HCT116 (cell line): ENCODE measurements at regions not wholly inside any gene's neighbourhood (a gene's known extent, or its start where the extent isn't known, plus 50 kb on each side); places are given as distances from the start of the nearest gene placed in this dataset.

Experiments used
- CEBPB ChIP-seq: IDR thresholded peaks from 2 replicates; pipeline ENCODE4 v1.6.1; 2012; ENCODE audit warnings: low read depth
- CTCF ChIP-seq, 3 experiments: fragments of 200-600 bp in 1 of 3; sonication (generic) in 1 of 3; IDR thresholded peaks in 2 of 3; conservative IDR thresholded peaks in 1 of 3; 2 replicates each; pipeline ENCODE4 v1.5.1; 2012 to 2017; ENCODE audit warnings: low read depth in 2 of 3, low read length in 2 of 3, antibody characterized with exemption in 1 of 3, borderline replicate concordance in 1 of 3, control low read depth in 1 of 3, mild to moderate bottlenecking in 1 of 3, mixed read lengths in 1 of 3, mixed run types in 1 of 3, moderate library complexity in 1 of 3; ENCODE audit not compliant: insufficient read depth in 1 of 3
- ELF1 ChIP-seq: IDR thresholded peaks from 2 replicates; pipeline ENCODE4 v1.6.1; 2012; ENCODE audit warnings: low read depth, borderline replicate concordance
- MAX ChIP-seq: IDR thresholded peaks from 2 replicates; pipeline ENCODE4 v1.6.1; 2012
- POLR2A ChIP-seq: IDR thresholded peaks from 2 replicates; pipeline ENCODE4 v1.7.0; 2011; ENCODE audit warnings: borderline replicate concordance; ENCODE audit not compliant: insufficient read depth, insufficient read length; ENCODE audit errors: extremely low read depth
- RAD21 ChIP-seq: IDR thresholded peaks from 2 replicates; pipeline ENCODE4 v1.6.1; 2012; ENCODE audit warnings: low read depth, mild to moderate bottlenecking
- SIN3A ChIP-seq: IDR thresholded peaks from 2 replicates; pipeline ENCODE4 v1.6.1; 2012; ENCODE audit warnings: low read depth

- TF ChIP-seq CTCF (IDR thresholded peaks at IDR 0.05 in 2 of 3, conservative IDR thresholded peaks at IDR 0.05 in 1 of 3; ENCODE audit: borderline replicate concordance in 1 of 3, insufficient read depth in 1 of 3, low read depth in 2 of 3, low read length in 2 of 3): no peak
- no peak for TF ChIP-seq CEBPB
- TF ChIP-seq MAX: no peak
- no peak for TF ChIP-seq RAD21
- TF ChIP-seq POLR2A: no peak
- no peak for TF ChIP-seq ELF1
- TF ChIP-seq SIN3A: no peak
Observed at GRCh38 chr3:16072420-16073110, 101.9 kb upstream of the GALNT15 start.
